ENCODE measurements at regions not wholly inside any gene's neighbourhood (a gene's known extent, or its start where the extent isn't known, plus 50 kb on each side); places are given as distances from the start of the nearest gene placed in this dataset.
"Not testable (repeated sequence)": the region's sequence is repeated elsewhere in the genome, so short reads cannot be mapped to it uniquely, and the experiment has no call there.

GRCh38 chrX:66876776-66877175, 237.9 kb upstream of the EDA2R start:
- Histone ChIP-seq H3K27me3 (no peaks in the 10 kb centered on the region), H3K4me3 (no peak overlapping the region), H3K27ac (no peak overlapping the region), H3K4me1 (no peaks in the 10 kb centered on the region), H3K9me3 (no peaks in the 10 kb centered on the region), H3K36me3 (no peaks in the 10 kb centered on the region)
- ATAC-seq, result no peak
- TF ChIP-seq CTCF (IDR thresholded peaks at IDR 0.05) (no peak), POLR2AphosphoS5 (IDR thresholded peaks at IDR 0.05) (no peak), POLR2A (IDR thresholded peaks at IDR 0.05) (no peak), EP300 (IDR thresholded peaks at IDR 0.05) (no peak)
- WGBS, 2 donors (ENCODE audit: low coverage in 1 of 2), result 17 to 29% methylated on average over 2 of the region's 2 CpGs

GRCh38 chrX:66872771-66873170, 233.9 kb upstream of the EDA2R start:
- Histone ChIP-seq H3K36me3 (no peaks in the 10 kb centered on the region), H3K4me3 (no peak overlapping the region), H3K27me3 (no peaks in the 10 kb centered on the region), H3K4me1 (no peaks in the 10 kb centered on the region), H3K9me3 (no peaks in the 10 kb centered on the region), H3K27ac (no peak overlapping the region)
- no peak for ATAC-seq
- TF ChIP-seq EP300 (IDR thresholded peaks at IDR 0.05) (no peak), POLR2A (IDR thresholded peaks at IDR 0.05) (no peak), CTCF (IDR thresholded peaks at IDR 0.05) (no peak), POLR2AphosphoS5 (IDR thresholded peaks at IDR 0.05) (no peak)

GRCh38 chrX:66863721-66864120, 224.8 kb upstream of the EDA2R start:
- Histone ChIP-seq H3K9me3 (no peaks in the 10 kb centered on the region), H3K27ac (no peak overlapping the region), H3K36me3 (no peaks in the 10 kb centered on the region), H3K4me1 (no peaks in the 10 kb centered on the region), H3K4me3 (no peak overlapping the region), H3K27me3 (no peaks in the 10 kb centered on the region)
- 83% methylated on average over 2 of the region's 2 CpGs; no CpG with 5 or more reads in 1 of the 2 donors for WGBS, 2 donors (ENCODE audit: low coverage in 1 of 2)
- no peak for ATAC-seq
- TF ChIP-seq EP300 (IDR thresholded peaks at IDR 0.05) (no peak), POLR2A (IDR thresholded peaks at IDR 0.05) (no peak), CTCF (IDR thresholded peaks at IDR 0.05) (no peak), POLR2AphosphoS5 (IDR thresholded peaks at IDR 0.05) (no peak)

GRCh38 chrX:66833426-66833825, 194.5 kb upstream of the EDA2R start:
- Histone ChIP-seq H3K27me3 (no peaks in the 10 kb centered on the region), H3K36me3 (no peaks in the 10 kb centered on the region), H3K27ac (no peak overlapping the region), H3K4me3 (no peak overlapping the region), H3K4me1 (no peaks in the 10 kb centered on the region), H3K9me3 (peaks cover 0 to 9% (median 0%) of the 10 kb centered on the region in 3 donors)
- ATAC-seq, result no peak
- WGBS, 2 donors (ENCODE audit: low coverage in 1 of 2), result no CpG with 5 or more reads among the region's 1 CpG
- no peak for TF ChIP-seq CTCF (IDR thresholded peaks at IDR 0.05)
- TF ChIP-seq POLR2AphosphoS5 (IDR thresholded peaks at IDR 0.05), result no peak
- no peak for TF ChIP-seq EP300 (IDR thresholded peaks at IDR 0.05)
- no peak for TF ChIP-seq POLR2A (IDR thresholded peaks at IDR 0.05)

GRCh38 chrX:66815227-66815626, 176.3 kb upstream of the EDA2R start:
- TF ChIP-seq CTCF (IDR thresholded peaks at IDR 0.05) (no peak), POLR2AphosphoS5 (IDR thresholded peaks at IDR 0.05) (no peak), EP300 (IDR thresholded peaks at IDR 0.05) (no peak), POLR2A (IDR thresholded peaks at IDR 0.05) (no peak)
- H3K4me1 ChIP-seq, result no peaks in the 10 kb centered on the region
- H3K27me3 ChIP-seq, result no peaks in the 10 kb centered on the region
- no peaks in the 10 kb centered on the region for H3K36me3 ChIP-seq
- no peak overlapping the region for H3K27ac ChIP-seq
- ATAC-seq, result no peak
- H3K4me3 ChIP-seq, result no peak overlapping the region
- WGBS, 2 donors (ENCODE audit: low coverage in 1 of 2), result no CpG with 5 or more reads among the region's 1 CpG
- H3K9me3 ChIP-seq, result peaks cover 0 to 14% (median 0%) of the 10 kb centered on the region in 3 donors

GRCh38 chrX:66794514-66794913, 155.6 kb upstream of the EDA2R start:
- not testable (repeated sequence) for H3K4me3 ChIP-seq, H3K9me3 ChIP-seq, H3K27me3 ChIP-seq, H3K36me3 ChIP-seq, H3K4me1 ChIP-seq, H3K27ac ChIP-seq, ATAC-seq
- WGBS, 2 donors (ENCODE audit: low coverage in 1 of 2), result 90% methylated on average over 2 of the region's 5 CpGs; no CpG with 5 or more reads in 1 of the 2 donors
